IPS-18a (cell line): ENCODE measurements at regions not wholly inside any gene's neighbourhood (a gene's known extent, or its start where the extent isn't known, plus 50 kb on each side); places are given as distances from the start of the nearest gene placed in this dataset.

ENCODE experiments used
- H3K27ac ChIP-seq: one replicate; pipeline ENCODE4 v1.5.1; 2013; ENCODE audit warnings: low read length
- H3K27me3 ChIP-seq: one replicate; pipeline ENCODE4 v1.6.1; 2013; ENCODE audit warnings: mild to moderate bottlenecking, low read length; ENCODE audit not compliant: control insufficient read depth, insufficient read depth
- H3K36me3 ChIP-seq: one replicate; pipeline ENCODE4 v1.6.1; 2013; ENCODE audit warnings: low read depth, low read length; ENCODE audit not compliant: control insufficient read depth
- H3K4me1 ChIP-seq: one replicate; pipeline ENCODE4 v1.6.1; 2013; ENCODE audit warnings: low read depth, low read length; ENCODE audit not compliant: control insufficient read depth
- H3K4me3 ChIP-seq: one replicate; pipeline ENCODE4 v1.5.1; 2013; ENCODE audit warnings: low read length
- H3K9ac ChIP-seq: one replicate; pipeline ENCODE4 v1.6.1; 2013; ENCODE audit warnings: mild to moderate bottlenecking, low read length, moderate library complexity
- H3K9me3 ChIP-seq: one replicate; pipeline ENCODE4 v1.6.1; 2013; ENCODE audit warnings: low read depth, low read length; ENCODE audit not compliant: control insufficient read depth

- H3K36me3 ChIP-seq = no peaks in the 10 kb centered on the region
- no peak overlapping the region for H3K4me3 ChIP-seq
- no peaks in the 10 kb centered on the region for H3K27me3 ChIP-seq
- H3K9me3 ChIP-seq = no peaks in the 10 kb centered on the region
- H3K27ac ChIP-seq = no peak overlapping the region
- H3K9ac ChIP-seq = no peak overlapping the region
- no peaks in the 10 kb centered on the region for H3K4me1 ChIP-seq
Observed at GRCh38 chr15:93418566-93418965, 329.6 kb upstream of the RGMA start.

DNA sequence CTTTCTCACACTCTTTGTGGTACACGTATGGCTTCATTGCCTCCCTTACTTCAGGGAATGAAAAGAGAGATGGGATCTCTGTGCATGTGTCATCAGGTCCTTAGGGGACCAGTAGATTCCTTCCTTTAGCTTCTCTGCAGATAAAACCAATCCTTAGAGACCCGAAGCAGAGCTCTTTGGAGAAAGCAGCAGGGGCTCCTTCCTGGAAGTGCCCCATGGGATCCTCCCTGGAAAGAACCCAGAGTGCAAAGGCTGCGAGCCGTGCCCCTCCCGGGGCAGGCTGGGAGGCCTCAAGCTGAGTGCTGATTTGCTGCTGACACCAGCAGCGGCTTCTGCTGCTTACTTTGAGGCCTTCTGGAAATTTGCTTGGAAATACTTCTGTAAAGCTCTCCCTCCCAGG, 328.6 kb upstream of the RGMA start:
- H3K9ac ChIP-seq = no peak overlapping the region
- H3K27ac ChIP-seq = no peak overlapping the region
- H3K27me3 ChIP-seq = no peaks in the 10 kb centered on the region
- H3K4me3 ChIP-seq = no peak overlapping the region
- H3K4me1 ChIP-seq = no peaks in the 10 kb centered on the region
- H3K36me3 ChIP-seq = no peaks in the 10 kb centered on the region
- no peaks in the 10 kb centered on the region for H3K9me3 ChIP-seq

DNA sequence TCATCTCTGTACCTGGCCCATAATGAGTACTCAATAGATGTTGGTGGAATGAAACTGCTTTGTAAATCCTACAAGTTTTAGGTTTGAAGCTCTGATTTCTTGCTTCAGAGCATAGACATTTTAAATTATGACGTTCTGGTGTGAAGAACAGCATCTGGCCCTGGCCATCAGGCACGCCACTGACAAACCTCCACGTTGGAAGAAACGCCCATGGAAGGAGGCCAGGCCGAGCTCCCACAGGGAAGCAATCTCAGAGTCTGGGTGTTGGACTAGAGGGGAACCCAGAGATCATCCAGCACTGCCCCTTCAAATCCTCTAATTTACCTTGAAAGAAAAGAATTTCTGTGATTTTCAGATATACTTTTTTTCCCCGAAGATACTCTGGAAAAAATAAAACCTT, 328.1 kb upstream of the RGMA start:
- H3K9ac ChIP-seq = no peak overlapping the region
- H3K9me3 ChIP-seq = no peaks in the 10 kb centered on the region
- H3K27ac ChIP-seq = no peak overlapping the region
- H3K4me3 ChIP-seq = no peak overlapping the region
- H3K36me3 ChIP-seq = no peaks in the 10 kb centered on the region
- no peaks in the 10 kb centered on the region for H3K4me1 ChIP-seq
- no peaks in the 10 kb centered on the region for H3K27me3 ChIP-seq

- H3K27me3 ChIP-seq = no peaks in the 10 kb centered on the region
- no peaks in the 10 kb centered on the region for H3K36me3 ChIP-seq
- H3K27ac ChIP-seq = no peak overlapping the region
- no peak overlapping the region for H3K4me3 ChIP-seq
- no peaks in the 10 kb centered on the region for H3K9me3 ChIP-seq
- H3K4me1 ChIP-seq = no peaks in the 10 kb centered on the region
- no peak overlapping the region for H3K9ac ChIP-seq
Observed at GRCh38 chr15:93415576-93415975, 326.6 kb upstream of the RGMA start.

- Histone ChIP-seq H3K4me1 (no peaks in the 10 kb centered on the region), H3K27ac (no peak overlapping the region), H3K27me3 (no peaks in the 10 kb centered on the region), H3K9ac (no peak overlapping the region), H3K9me3 (no peaks in the 10 kb centered on the region), H3K4me3 (no peak overlapping the region), H3K36me3 (no peaks in the 10 kb centered on the region)
Observed at GRCh38 chr15:93414576-93415231, 325.7 kb upstream of the RGMA start.

- Histone ChIP-seq H3K27ac (no peak overlapping the region), H3K9me3 (no peaks in the 10 kb centered on the region), H3K4me1 (no peaks in the 10 kb centered on the region), H3K9ac (no peak overlapping the region), H3K27me3 (no peaks in the 10 kb centered on the region), H3K4me3 (no peak overlapping the region), H3K36me3 (no peaks in the 10 kb centered on the region)
Observed at GRCh38 chr15:93413745-93414144, 324.7 kb upstream of the RGMA start.

GRCh38 chr15:93399121-93399520, 310.1 kb upstream of the RGMA start:
- H3K27me3 ChIP-seq = no peaks in the 10 kb centered on the region
- no peaks in the 10 kb centered on the region for H3K36me3 ChIP-seq
- H3K9me3 ChIP-seq = peaks cover 6% of the 10 kb centered on the region
- no peak overlapping the region for H3K9ac ChIP-seq
- H3K27ac ChIP-seq = no peak overlapping the region
- H3K4me3 ChIP-seq = no peak overlapping the region
- H3K4me1 ChIP-seq = no peaks in the 10 kb centered on the region

GRCh38 chr15:93389211-93389610, 300.2 kb upstream of the RGMA start:
- Histone ChIP-seq H3K27me3 (no peaks in the 10 kb centered on the region), H3K9me3 (no peaks in the 10 kb centered on the region), H3K4me1 (no peaks in the 10 kb centered on the region), H3K4me3 (no peak overlapping the region), H3K9ac (no peak overlapping the region), H3K36me3 (no peaks in the 10 kb centered on the region), H3K27ac (no peak overlapping the region)

DNA sequence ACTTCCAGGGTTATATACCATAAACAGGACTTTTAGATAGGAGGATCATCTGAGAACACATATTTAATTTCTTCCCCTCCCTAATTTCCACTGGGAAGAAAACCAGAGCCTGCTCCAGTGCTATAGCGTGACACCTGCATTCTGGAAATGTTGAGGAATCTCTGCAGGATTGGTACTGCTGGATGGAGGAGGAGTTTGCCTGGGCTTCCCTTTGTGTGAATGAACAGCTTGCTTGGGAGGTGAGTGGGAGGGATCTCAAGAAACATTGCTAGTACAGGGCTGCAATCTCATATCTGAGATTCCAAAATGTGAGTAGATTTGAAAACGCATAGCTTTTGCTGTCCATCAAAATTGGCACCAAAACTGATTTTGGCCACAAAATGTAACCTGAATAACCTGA, 295.9 kb upstream of the RGMA start:
- Histone ChIP-seq H3K36me3 (no peaks in the 10 kb centered on the region), H3K4me1 (no peaks in the 10 kb centered on the region), H3K27me3 (no peaks in the 10 kb centered on the region), H3K27ac (no peak overlapping the region), H3K4me3 (no peak overlapping the region), H3K9me3 (no peaks in the 10 kb centered on the region), H3K9ac (no peak overlapping the region)

DNA sequence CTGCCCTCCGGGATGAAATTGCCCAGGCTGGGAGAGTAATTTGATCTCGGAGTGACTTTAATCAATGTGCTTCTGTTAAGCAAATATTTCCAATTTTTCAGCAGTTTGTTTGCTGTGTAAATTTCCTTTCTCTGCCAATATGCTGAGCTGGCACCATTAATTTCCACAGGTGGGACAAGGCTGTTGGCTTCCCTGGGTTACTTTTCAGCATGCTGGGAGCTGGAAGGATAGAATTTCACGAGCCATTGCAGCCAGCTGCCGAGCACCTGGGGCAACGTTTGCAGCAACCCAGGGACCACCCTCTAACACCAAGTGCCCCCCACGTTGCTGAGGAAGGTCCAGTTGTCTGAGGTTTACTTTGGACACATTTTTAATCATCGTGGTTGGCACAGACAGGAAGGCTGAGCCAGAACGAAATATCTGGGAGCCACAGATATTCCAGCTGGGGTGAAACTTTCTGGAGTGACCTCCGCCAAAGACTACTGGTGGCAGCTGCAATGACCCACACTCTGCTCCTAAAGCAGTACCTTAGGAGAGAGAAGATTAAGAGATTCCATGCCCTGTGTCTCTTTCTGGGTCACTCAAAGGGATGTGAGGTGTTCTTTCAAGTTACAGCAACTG, 293.3 kb upstream of the RGMA start:
- Histone ChIP-seq H3K36me3 (no peaks in the 10 kb centered on the region), H3K4me1 (no peaks in the 10 kb centered on the region), H3K27me3 (no peaks in the 10 kb centered on the region), H3K9ac (no peak overlapping the region), H3K9me3 (no peaks in the 10 kb centered on the region), H3K27ac (no peak overlapping the region), H3K4me3 (no peak overlapping the region)

GRCh38 chr15:93378558-93378957, 289.5 kb upstream of the RGMA start:
- H3K36me3 ChIP-seq = no peaks in the 10 kb centered on the region
- no peaks in the 10 kb centered on the region for H3K4me1 ChIP-seq
- H3K9ac ChIP-seq = no peak overlapping the region
- H3K27ac ChIP-seq = no peak overlapping the region
- H3K9me3 ChIP-seq = no peaks in the 10 kb centered on the region
- H3K4me3 ChIP-seq = no peak overlapping the region
- H3K27me3 ChIP-seq = no peaks in the 10 kb centered on the region

GRCh38 chr15:93372865-93373223, 283.8 kb upstream of the RGMA start:
- Histone ChIP-seq H3K27ac (no peak overlapping the region), H3K4me1 (no peaks in the 10 kb centered on the region), H3K27me3 (no peaks in the 10 kb centered on the region), H3K36me3 (no peaks in the 10 kb centered on the region), H3K9ac (no peak overlapping the region), H3K4me3 (no peak overlapping the region), H3K9me3 (no peaks in the 10 kb centered on the region)
